ENCODE measurements at regions not wholly inside any gene's neighbourhood (a gene's known extent, or its start where the extent isn't known, plus 50 kb on each side); places are given as distances from the start of the nearest gene placed in this dataset.

GRCh38 chr20:4325548-4326187, 76.6 kb upstream of the ADRA1D start:
- Histone ChIP-seq H3K4me3 (no peak overlapping the region), H3K36me3 (no peaks in the 10 kb centered on the region), H3K27me3 (no peaks in the 10 kb centered on the region), H3K4me1 (no peaks in the 10 kb centered on the region), H3K9me3 (no peaks in the 10 kb centered on the region), H3K27ac (peak overlapping the region in 2 of 4 donors; percentile 39 to 53)
- no peak for ATAC-seq
- intact Hi-C loops (cut with DNase I; ENCODE audit: low total_unique reads) (no loop called here), in situ Hi-C loops (cut with MboI; ENCODE audit: low sequenced_read_pairs in 4 of 4) (no loop called here)
- no peak for DNase-seq
- no peak for TF ChIP-seq CTCF (IDR thresholded peaks at IDR 0.05 in 4 of 5, conservative IDR thresholded peaks at IDR 0.05 in 1 of 5)
- no peak for TF ChIP-seq POLR2A (IDR thresholded peaks at IDR 0.05)

- no peak for ATAC-seq
- intact Hi-C loops (cut with DNase I; ENCODE audit: low total_unique reads): no loop called here
- H3K9me3 ChIP-seq: no peaks in the 10 kb centered on the region
These were observed 75.6 kb upstream of the ADRA1D start for GRCh38 chr20:4324611-4325243.

GRCh38 chr20:4322499-4322898, 73.4 kb upstream of the ADRA1D start:
- intact Hi-C loops (cut with DNase I; ENCODE audit: low total_unique reads) (no loop called here), in situ Hi-C loops (cut with MboI; ENCODE audit: low sequenced_read_pairs in 4 of 4) (no loop called here)
- H3K9me3 ChIP-seq: no peaks in the 10 kb centered on the region
- H3K27ac ChIP-seq: no peak overlapping the region
- ATAC-seq (no peak), DNase-seq (no peak)
- no peak for TF ChIP-seq POLR2A (IDR thresholded peaks at IDR 0.05)
- TF ChIP-seq CTCF (IDR thresholded peaks at IDR 0.05 in 4 of 5, conservative IDR thresholded peaks at IDR 0.05 in 1 of 5): no peak
- H3K36me3 ChIP-seq: no peaks in the 10 kb centered on the region
- no peaks in the 10 kb centered on the region for H3K4me1 ChIP-seq
- H3K4me3 ChIP-seq: no peak overlapping the region
- no peaks in the 10 kb centered on the region for H3K27me3 ChIP-seq

More at GRCh38 chr20:4324611-4325243, 75.6 kb upstream of the ADRA1D start:
- no peak for TF ChIP-seq POLR2A (IDR thresholded peaks at IDR 0.05)
- no peak for TF ChIP-seq CTCF (IDR thresholded peaks at IDR 0.05 in 4 of 5, conservative IDR thresholded peaks at IDR 0.05 in 1 of 5)
- in situ Hi-C loops (cut with MboI; ENCODE audit: low sequenced_read_pairs in 4 of 4): no loop called here
- H3K27ac ChIP-seq: no peak overlapping the region
- no peaks in the 10 kb centered on the region for H3K27me3 ChIP-seq
- H3K4me3 ChIP-seq: no peak overlapping the region
- no peaks in the 10 kb centered on the region for H3K4me1 ChIP-seq
- no peaks in the 10 kb centered on the region for H3K36me3 ChIP-seq
- no peak for DNase-seq

- no peaks in the 10 kb centered on the region for H3K4me1 ChIP-seq
- intact Hi-C loops (cut with DNase I; ENCODE audit: low total_unique reads): no loop called here
- in situ Hi-C loops (cut with MboI; ENCODE audit: low sequenced_read_pairs in 4 of 4): no loop called here
- H3K36me3 ChIP-seq: no peaks in the 10 kb centered on the region
- H3K4me3 ChIP-seq: no peak overlapping the region
- TF ChIP-seq CTCF (IDR thresholded peaks at IDR 0.05 in 4 of 5, conservative IDR thresholded peaks at IDR 0.05 in 1 of 5) (no peak), POLR2A (IDR thresholded peaks at IDR 0.05) (no peak)
- no peaks in the 10 kb centered on the region for H3K9me3 ChIP-seq
- DNase-seq (no peak), ATAC-seq (no peak)
- no peaks in the 10 kb centered on the region for H3K27me3 ChIP-seq
- no peak overlapping the region for H3K27ac ChIP-seq
These were observed 71.2 kb upstream of the ADRA1D start for GRCh38 chr20:4320291-4320690.

Measured in gastrocnemius medialis (tissue), 4 donors.